ENCODE measurements at regions not wholly inside any gene's neighbourhood (a gene's known extent, or its start where the extent isn't known, plus 50 kb on each side); places are given as distances from the start of the nearest gene placed in this dataset.

- H3K4me1 ChIP-seq (ENCODE audit: insufficient read depth, poor library complexity, severe bottlenecking) = no peaks in the 10 kb centered on the region
- H3K36me3 ChIP-seq (ENCODE audit: low read depth) = no peaks in the 10 kb centered on the region
- ATAC-seq (ENCODE audit: low read depth) (no peak), DNase-seq (ENCODE audit: low spot score) (no peak)
- no peak overlapping the region for H3K4me3 ChIP-seq (ENCODE audit: severe bottlenecking)
- no peaks in the 10 kb centered on the region for H3K27me3 ChIP-seq (ENCODE audit: insufficient read depth, poor library complexity, severe bottlenecking)
- no peak for TF ChIP-seq CTCF (IDR thresholded peaks at IDR 0.05; ENCODE audit: poor library complexity, severe bottlenecking)
- no peaks in the 10 kb centered on the region for H3K9me3 ChIP-seq (ENCODE audit: severe bottlenecking)
- no peak overlapping the region for H3K27ac ChIP-seq (ENCODE audit: poor library complexity, severe bottlenecking)
Observed at GRCh38 chr10:108574233-108574632, 1349.1 kb downstream of the XPNPEP1 start.

DNA sequence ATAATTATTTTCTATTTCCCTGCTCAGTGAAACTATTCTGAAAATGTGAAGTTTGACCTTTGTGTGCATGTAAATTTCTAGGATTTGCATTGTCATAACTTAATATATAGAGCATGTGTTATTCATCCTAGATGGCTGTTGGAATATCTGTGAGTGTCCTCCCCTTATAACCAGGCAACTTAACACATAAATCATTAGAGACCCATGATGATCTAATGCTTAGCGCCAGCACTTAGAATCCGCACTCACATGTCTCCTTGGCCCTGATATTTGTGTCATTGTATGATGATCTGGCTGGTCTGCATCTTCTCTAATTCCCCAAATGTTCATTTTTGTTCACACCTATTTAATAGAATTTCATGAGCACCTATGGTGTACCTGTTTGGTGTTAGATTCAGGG, 1354.5 kb downstream of the XPNPEP1 start:
- Histone ChIP-seq H3K27ac (ENCODE audit: poor library complexity, severe bottlenecking) (no peak overlapping the region), H3K36me3 (ENCODE audit: low read depth) (no peaks in the 10 kb centered on the region), H3K4me1 (ENCODE audit: insufficient read depth, poor library complexity, severe bottlenecking) (no peaks in the 10 kb centered on the region), H3K9me3 (ENCODE audit: severe bottlenecking) (no peaks in the 10 kb centered on the region), H3K27me3 (ENCODE audit: insufficient read depth, poor library complexity, severe bottlenecking) (no peaks in the 10 kb centered on the region), H3K4me3 (ENCODE audit: severe bottlenecking) (no peak overlapping the region)
- no peak for DNase-seq (ENCODE audit: low spot score)
- TF ChIP-seq CTCF (IDR thresholded peaks at IDR 0.05; ENCODE audit: poor library complexity, severe bottlenecking) = no peak
- no peak for ATAC-seq (ENCODE audit: low read depth)

- Histone ChIP-seq H3K36me3 (ENCODE audit: low read depth) (no peaks in the 10 kb centered on the region), H3K27ac (ENCODE audit: poor library complexity, severe bottlenecking) (no peak overlapping the region), H3K27me3 (ENCODE audit: insufficient read depth, poor library complexity, severe bottlenecking) (no peaks in the 10 kb centered on the region), H3K4me1 (ENCODE audit: insufficient read depth, poor library complexity, severe bottlenecking) (no peaks in the 10 kb centered on the region), H3K4me3 (ENCODE audit: severe bottlenecking) (no peak overlapping the region), H3K9me3 (ENCODE audit: severe bottlenecking) (no peaks in the 10 kb centered on the region)
- no peak for TF ChIP-seq CTCF (IDR thresholded peaks at IDR 0.05; ENCODE audit: poor library complexity, severe bottlenecking)
- DNase-seq (ENCODE audit: low spot score) (no peak), ATAC-seq (ENCODE audit: low read depth) (no peak)
Observed at GRCh38 chr10:108567899-108568752, 1355.2 kb downstream of the XPNPEP1 start.

DNA sequence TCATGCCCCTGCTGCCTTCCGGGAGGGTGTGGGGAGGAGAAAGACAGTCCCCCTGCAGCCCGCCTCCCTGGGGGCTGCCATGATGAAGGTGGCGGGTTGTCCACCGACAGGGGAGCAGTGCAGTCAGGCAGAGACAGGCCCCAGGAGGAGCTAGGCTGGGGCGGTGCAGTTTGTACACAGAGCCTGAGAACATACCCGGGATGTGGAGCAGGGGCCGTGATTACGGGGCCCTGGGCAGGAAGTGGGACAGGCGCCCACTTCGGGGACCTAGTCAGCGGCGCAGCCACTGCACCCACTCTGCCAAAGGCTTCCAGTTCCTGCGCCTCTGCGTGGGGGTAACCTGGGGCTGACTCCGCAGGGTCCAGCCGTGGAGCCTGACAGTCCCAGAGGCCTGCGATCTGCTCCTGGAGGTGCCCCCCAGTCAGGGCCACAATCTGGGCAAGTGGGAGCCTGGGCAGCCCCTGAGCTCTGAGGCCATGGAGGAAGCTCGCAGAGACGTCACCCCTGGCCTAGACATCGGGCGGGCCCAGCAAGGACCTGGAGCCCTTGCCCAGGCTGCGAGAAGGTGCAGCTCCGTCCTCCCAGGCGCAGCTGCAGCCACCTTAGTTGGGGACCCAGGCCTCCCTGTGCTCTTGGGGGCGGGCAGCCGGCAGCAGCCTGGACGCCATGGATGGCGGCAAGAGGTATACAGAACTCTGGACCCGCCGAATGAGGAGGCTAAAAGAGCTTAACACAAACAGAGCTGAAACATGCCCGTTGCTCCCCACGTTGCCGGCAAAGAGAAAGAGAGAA, 1356.8 kb downstream of the XPNPEP1 start:
- Histone ChIP-seq H3K27ac (ENCODE audit: poor library complexity, severe bottlenecking) (no peak overlapping the region), H3K27me3 (ENCODE audit: insufficient read depth, poor library complexity, severe bottlenecking) (no peaks in the 10 kb centered on the region), H3K4me1 (ENCODE audit: insufficient read depth, poor library complexity, severe bottlenecking) (no peaks in the 10 kb centered on the region), H3K4me3 (ENCODE audit: severe bottlenecking) (no peak overlapping the region), H3K9me3 (ENCODE audit: severe bottlenecking) (no peaks in the 10 kb centered on the region), H3K36me3 (ENCODE audit: low read depth) (no peaks in the 10 kb centered on the region)
- no peak for TF ChIP-seq CTCF (IDR thresholded peaks at IDR 0.05; ENCODE audit: poor library complexity, severe bottlenecking)
- DNase-seq (ENCODE audit: low spot score) (no peak), ATAC-seq (ENCODE audit: low read depth) (no peak)
